Body of pancreas (tissue), 4 donors: ENCODE measurements at regions not wholly inside any gene's neighbourhood (a gene's known extent, or its start where the extent isn't known, plus 50 kb on each side); places are given as distances from the start of the nearest gene placed in this dataset.

Source experiments
- ATAC-seq: fragments of 150-250 bp; one replicate; pipeline ENCODE4 v1.9.1; 2016
- DNase-seq, 4 donors: peaks; one replicate each; pipeline ENCODE4 v3.0.0-alpha.2; 2019
- H3K27ac ChIP-seq, 4 donors: fragments of 200-600 bp; sonication (generic); 1 replicate in 3 of 4; 2 replicates in 1 of 4; pipeline versions ENCODE4 v1.5.1 to v1.6.1; 2016 to 2019; ENCODE audit warnings: mild to moderate bottlenecking in 1 of 4, mixed read lengths in 1 of 4, moderate library complexity in 1 of 4
- H3K27me3 ChIP-seq, 2 donors: fragments of 200-600 bp; sonication (generic); one replicate each; pipeline ENCODE4 v1.6.0; 2016; ENCODE audit warnings: mild to moderate bottlenecking in 1 of 2
- H3K36me3 ChIP-seq, 2 donors: fragments of 200-600 bp; sonication (generic); replicated peaks in 1 of 2; 2 replicates each; pipeline ENCODE4 v1.5.1; 2016; ENCODE audit warnings: low read depth in 2 of 2; ENCODE audit not compliant: insufficient read depth in 1 of 2
- H3K4me1 ChIP-seq: fragments of 200-600 bp; sonication (generic); one replicate; pipeline ENCODE4 v1.6.0; 2016
- H3K4me3 ChIP-seq, 2 donors: fragments of 200-600 bp; sonication (generic); 1 replicate in 1 of 2; 2 replicates in 1 of 2; pipeline ENCODE4 v1.5.1; 2016 to 2019
- H3K9me3 ChIP-seq, 3 donors: fragments of 200-600 bp; sonication (generic); 1 replicate in 2 of 3; 2 replicates in 1 of 3; pipeline ENCODE4 v1.5.1; 2016
- CTCF ChIP-seq, 7 experiments: fragments of 450-650 bp in 4 of 7; fragments of 200-600 bp in 3 of 7; sonication (generic) in 3 of 7; IDR thresholded peaks; one replicate each; pipeline ENCODE4 v1.5.1; 2016 to 2019; ENCODE audit warnings: antibody characterized with exemption in 7 of 7
- POLR2A ChIP-seq, 3 donors: fragments of 450-650 bp; IDR thresholded peaks; one replicate each; pipeline ENCODE4 v1.6.1; 2016; ENCODE audit warnings: antibody characterized with exemption in 3 of 3, mild to moderate bottlenecking in 2 of 3
- WGBS, 2 donors: methylation state at CpG; one replicate each; pipeline ENCODE4 v1.1.5; 2017; 5-methylcytosine and 5-hydroxymethylcytosine counted together
- intact Hi-C: fragments of 100-400 bp; cut with DNase I; formaldehyde crosslinking; loops from one replicate; pipeline ENCODE4 v1.15.1; 2023

GRCh38 chr3:65303431-65303830, 615.6 kb upstream of the ADAMTS9 start:
- WGBS, 2 donors = 71 to 77% methylated on average over 6 of the region's 6 CpGs
- no peaks in the 10 kb centered on the region for H3K9me3 ChIP-seq
- H3K36me3 ChIP-seq = no peaks in the 10 kb centered on the region
- ATAC-seq (no peak), DNase-seq (no peak)
- H3K27ac ChIP-seq = no peak overlapping the region
- no peaks in the 10 kb centered on the region for H3K27me3 ChIP-seq
- TF ChIP-seq CTCF (IDR thresholded peaks at IDR 0.05) (no peak), POLR2A (IDR thresholded peaks at IDR 0.05) (no peak)
- H3K4me3 ChIP-seq = no peak overlapping the region
- no peaks in the 10 kb centered on the region for H3K4me1 ChIP-seq
- intact Hi-C loops = no loop called here

- TF ChIP-seq CTCF (IDR thresholded peaks at IDR 0.05) = no peak
- TF ChIP-seq POLR2A (IDR thresholded peaks at IDR 0.05) = no peak
- H3K27me3 ChIP-seq = no peaks in the 10 kb centered on the region
- peak in 2 of 4 donors; percentile 14 to 19 for DNase-seq
- H3K4me3 ChIP-seq = no peak overlapping the region
- intact Hi-C loops = no loop called here
- ATAC-seq = peak; percentile 64
- peak overlapping the region in 2 of 4 donors; percentile 6 to 10 for H3K27ac ChIP-seq
- no peaks in the 10 kb centered on the region for H3K36me3 ChIP-seq
- H3K9me3 ChIP-seq = no peaks in the 10 kb centered on the region
- whole genome bisulfite sequencing, 2 donors = 7 to 16% methylated on average over 4 of the region's 4 CpGs
- peaks cover 16% of the 10 kb centered on the region for H3K4me1 ChIP-seq
Observed at GRCh38 chr3:65291448-65292125, 603.8 kb upstream of the ADAMTS9 start.

GRCh38 chr3:65288776-65289175, 601.0 kb upstream of the ADAMTS9 start:
- ATAC-seq (no peak), DNase-seq (no peak)
- H3K4me1 ChIP-seq = peaks cover 16% of the 10 kb centered on the region
- H3K4me3 ChIP-seq = no peak overlapping the region
- H3K27ac ChIP-seq = no peak overlapping the region
- H3K27me3 ChIP-seq = no peaks in the 10 kb centered on the region
- no peaks in the 10 kb centered on the region for H3K9me3 ChIP-seq
- 73 to 97% methylated on average over 4 of the region's 4 CpGs for WGBS, 2 donors
- TF ChIP-seq POLR2A (IDR thresholded peaks at IDR 0.05) = no peak
- no peak for TF ChIP-seq CTCF (IDR thresholded peaks at IDR 0.05)
- intact Hi-C loops = no loop called here
- no peaks in the 10 kb centered on the region for H3K36me3 ChIP-seq

GRCh38 chr3:65285956-65286355, 598.2 kb upstream of the ADAMTS9 start:
- H3K27ac ChIP-seq = no peak overlapping the region
- H3K27me3 ChIP-seq = no peaks in the 10 kb centered on the region
- TF ChIP-seq POLR2A (IDR thresholded peaks at IDR 0.05) (no peak), CTCF (IDR thresholded peaks at IDR 0.05) (no peak)
- intact Hi-C loops = no loop called here
- ATAC-seq (no peak), DNase-seq (no peak)
- no peaks in the 10 kb centered on the region for H3K9me3 ChIP-seq
- peaks cover 2% of the 10 kb centered on the region for H3K4me1 ChIP-seq
- 93 to 94% methylated on average over 2 of the region's 2 CpGs for WGBS, 2 donors
- H3K4me3 ChIP-seq = no peak overlapping the region
- no peaks in the 10 kb centered on the region for H3K36me3 ChIP-seq

GRCh38 chr3:65284961-65285360, 597.2 kb upstream of the ADAMTS9 start:
- no peak for TF ChIP-seq POLR2A (IDR thresholded peaks at IDR 0.05)
- Histone ChIP-seq H3K36me3 (no peaks in the 10 kb centered on the region), H3K4me1 (no peaks in the 10 kb centered on the region), H3K9me3 (no peaks in the 10 kb centered on the region), H3K27ac (no peak overlapping the region), H3K27me3 (no peaks in the 10 kb centered on the region), H3K4me3 (no peak overlapping the region)
- 30 to 43% methylated on average over 1 of the region's 1 CpG for WGBS, 2 donors
- intact Hi-C loops = no loop called here
- no peak for DNase-seq
- no peak for ATAC-seq
